ENCODE measurements at regions not wholly inside any gene's neighbourhood (a gene's known extent, or its start where the extent isn't known, plus 50 kb on each side); places are given as distances from the start of the nearest gene placed in this dataset.

DNA sequence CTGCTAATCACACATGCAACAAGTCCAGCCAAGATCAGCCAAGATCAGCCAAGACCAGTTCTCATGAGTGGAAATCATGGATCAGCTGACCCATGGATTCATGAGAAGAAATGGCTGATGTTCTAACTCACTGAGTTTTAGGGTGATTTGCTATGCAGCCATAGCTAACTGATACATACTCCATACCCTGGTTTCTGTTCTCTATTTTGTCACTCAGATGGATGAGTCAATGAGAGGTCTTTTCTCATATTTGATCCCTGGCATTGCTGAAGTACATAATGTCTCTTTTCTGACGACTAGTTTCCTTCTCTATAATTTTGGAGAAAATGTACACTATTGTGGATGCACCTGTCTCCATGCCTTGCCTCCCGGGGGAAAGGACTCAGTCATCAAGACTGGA is 118.4 kb upstream of the LY86 start:
- POLR2A ChIA-PET, result no interaction called here

DNA sequence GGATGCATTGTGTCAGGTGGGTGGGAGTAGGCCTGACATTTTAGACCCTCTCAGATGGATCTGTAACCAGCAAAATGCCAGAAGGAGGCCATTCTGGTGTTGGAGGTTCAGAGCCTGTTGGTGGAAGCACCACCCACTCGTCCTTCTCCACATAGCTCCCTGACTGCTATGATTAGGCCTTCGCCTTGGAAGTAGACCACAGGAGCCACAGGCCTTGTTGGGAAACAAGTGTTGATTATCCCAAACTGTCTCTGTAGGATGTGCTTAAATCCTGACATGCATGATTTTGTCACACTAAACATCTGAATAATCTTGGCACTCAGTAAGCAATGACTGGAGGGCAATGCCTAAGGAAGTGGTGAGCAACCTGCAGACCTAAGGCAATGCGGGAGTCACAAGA is 117.2 kb upstream of the LY86 start:
- Histone ChIP-seq H3K27me3 (ENCODE audit: control insufficient read depth, insufficient read depth, low read length) (no peaks in the 10 kb centered on the region; the same call in 1 of the 2 replicates), H3K36me3 (ENCODE audit: control insufficient read depth, insufficient read depth, low read length) (no peaks in the 10 kb centered on the region), H3K4me1 (ENCODE audit: control insufficient read depth, insufficient read depth, low read length) (no peaks in the 10 kb centered on the region), H3K4me3 (ENCODE audit: low read depth in 2 of 2, low read length in 2 of 2) (no peak overlapping the region), H3K27ac (ENCODE audit: low read length) (no peak overlapping the region), H3K9me3 (ENCODE audit: control insufficient read depth, insufficient read depth, low read depth, low read length) (no peaks in the 10 kb centered on the region)
- CTCF ChIA-PET, result no interaction called here
- TF ChIP-seq POLR2AphosphoS5 (IDR thresholded peaks at IDR 0.05; ENCODE audit: low read depth, low read length) (no peak), SIN3A (IDR thresholded peaks at IDR 0.05; ENCODE audit: borderline replicate concordance, insufficient read depth, low read depth, low read length) (no peak), TCF7L2 (IDR thresholded peaks at IDR 0.05; ENCODE audit: low read depth, low read length) (no peak)
- TF ChIP-seq, protein P1, sequence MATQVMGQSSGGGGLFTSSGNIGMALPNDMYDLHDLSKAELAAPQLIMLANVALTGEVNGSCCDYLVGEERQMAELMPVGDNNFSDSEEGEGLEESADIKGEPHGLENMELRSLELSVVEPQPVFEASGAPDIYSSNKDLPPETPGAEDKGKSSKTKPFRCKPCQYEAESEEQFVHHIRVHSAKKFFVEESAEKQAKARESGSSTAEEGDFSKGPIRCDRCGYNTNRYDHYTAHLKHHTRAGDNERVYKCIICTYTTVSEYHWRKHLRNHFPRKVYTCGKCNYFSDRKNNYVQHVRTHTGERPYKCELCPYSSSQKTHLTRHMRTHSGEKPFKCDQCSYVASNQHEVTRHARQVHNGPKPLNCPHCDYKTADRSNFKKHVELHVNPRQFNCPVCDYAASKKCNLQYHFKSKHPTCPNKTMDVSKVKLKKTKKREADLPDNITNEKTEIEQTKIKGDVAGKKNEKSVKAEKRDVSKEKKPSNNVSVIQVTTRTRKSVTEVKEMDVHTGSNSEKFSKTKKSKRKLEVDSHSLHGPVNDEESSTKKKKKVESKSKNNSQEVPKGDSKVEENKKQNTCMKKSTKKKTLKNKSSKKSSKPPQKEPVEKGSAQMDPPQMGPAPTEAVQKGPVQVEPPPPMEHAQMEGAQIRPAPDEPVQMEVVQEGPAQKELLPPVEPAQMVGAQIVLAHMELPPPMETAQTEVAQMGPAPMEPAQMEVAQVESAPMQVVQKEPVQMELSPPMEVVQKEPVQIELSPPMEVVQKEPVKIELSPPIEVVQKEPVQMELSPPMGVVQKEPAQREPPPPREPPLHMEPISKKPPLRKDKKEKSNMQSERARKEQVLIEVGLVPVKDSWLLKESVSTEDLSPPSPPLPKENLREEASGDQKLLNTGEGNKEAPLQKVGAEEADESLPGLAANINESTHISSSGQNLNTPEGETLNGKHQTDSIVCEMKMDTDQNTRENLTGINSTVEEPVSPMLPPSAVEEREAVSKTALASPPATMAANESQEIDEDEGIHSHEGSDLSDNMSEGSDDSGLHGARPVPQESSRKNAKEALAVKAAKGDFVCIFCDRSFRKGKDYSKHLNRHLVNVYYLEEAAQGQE (IDR thresholded peaks at IDR 0.05; ENCODE audit: insufficient read depth in 1 of 2, low read depth in 2 of 2, low read length in 1 of 2), result no peak
- TF ChIP-seq, protein P2, sequence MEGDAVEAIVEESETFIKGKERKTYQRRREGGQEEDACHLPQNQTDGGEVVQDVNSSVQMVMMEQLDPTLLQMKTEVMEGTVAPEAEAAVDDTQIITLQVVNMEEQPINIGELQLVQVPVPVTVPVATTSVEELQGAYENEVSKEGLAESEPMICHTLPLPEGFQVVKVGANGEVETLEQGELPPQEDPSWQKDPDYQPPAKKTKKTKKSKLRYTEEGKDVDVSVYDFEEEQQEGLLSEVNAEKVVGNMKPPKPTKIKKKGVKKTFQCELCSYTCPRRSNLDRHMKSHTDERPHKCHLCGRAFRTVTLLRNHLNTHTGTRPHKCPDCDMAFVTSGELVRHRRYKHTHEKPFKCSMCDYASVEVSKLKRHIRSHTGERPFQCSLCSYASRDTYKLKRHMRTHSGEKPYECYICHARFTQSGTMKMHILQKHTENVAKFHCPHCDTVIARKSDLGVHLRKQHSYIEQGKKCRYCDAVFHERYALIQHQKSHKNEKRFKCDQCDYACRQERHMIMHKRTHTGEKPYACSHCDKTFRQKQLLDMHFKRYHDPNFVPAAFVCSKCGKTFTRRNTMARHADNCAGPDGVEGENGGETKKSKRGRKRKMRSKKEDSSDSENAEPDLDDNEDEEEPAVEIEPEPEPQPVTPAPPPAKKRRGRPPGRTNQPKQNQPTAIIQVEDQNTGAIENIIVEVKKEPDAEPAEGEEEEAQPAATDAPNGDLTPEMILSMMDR (IDR thresholded peaks at IDR 0.05), result no peak
- in situ Hi-C loops (cut with HindIII; ENCODE audit: low pct_unique_long_range_greater_than_20kb, low sequenced_read_pairs), result no loop called here
- POLR2A ChIA-PET, result no interaction called here
- ATAC-seq (no peak), DNase-seq (ENCODE audit: low read depth, low spot score) (no peak)
- intact Hi-C loops (cut with micrococcal nuclease; ENCODE audit: unreplicated experiment), result no loop called here
- no TSS peak for BruUV-seq (replicated peaks)

More for the DNA sequence above, 118.4 kb upstream of the LY86 start:
- Histone ChIP-seq H3K9me3 (ENCODE audit: control insufficient read depth, insufficient read depth, low read depth, low read length) (no peaks in the 10 kb centered on the region), H3K4me1 (ENCODE audit: control insufficient read depth, insufficient read depth, low read length) (no peaks in the 10 kb centered on the region), H3K36me3 (ENCODE audit: control insufficient read depth, insufficient read depth, low read length) (no peaks in the 10 kb centered on the region), H3K27me3 (ENCODE audit: control insufficient read depth, insufficient read depth, low read length) (peaks cover 2% of the 10 kb centered on the region; the same call in 1 of the 2 replicates), H3K4me3 (ENCODE audit: low read depth in 2 of 2, low read length in 2 of 2) (no peak overlapping the region), H3K27ac (ENCODE audit: low read length) (no peak overlapping the region)
- TF ChIP-seq, protein P1 (IDR thresholded peaks at IDR 0.05; ENCODE audit: insufficient read depth in 1 of 2, low read depth in 2 of 2, low read length in 1 of 2), result no peak
- TF ChIP-seq POLR2AphosphoS5 (IDR thresholded peaks at IDR 0.05; ENCODE audit: low read depth, low read length) (no peak), TCF7L2 (IDR thresholded peaks at IDR 0.05; ENCODE audit: low read depth, low read length) (no peak), SIN3A (IDR thresholded peaks at IDR 0.05; ENCODE audit: borderline replicate concordance, insufficient read depth, low read depth, low read length) (no peak)
- TF ChIP-seq, protein P2 (IDR thresholded peaks at IDR 0.05), result no peak
- intact Hi-C loops (cut with micrococcal nuclease; ENCODE audit: unreplicated experiment), result no loop called here
- no peak for DNase-seq (ENCODE audit: low read depth, low spot score)
- CTCF ChIA-PET, result no interaction called here
- ATAC-seq, result no peak
- no TSS peak for BruUV-seq (replicated peaks)
- in situ Hi-C loops (cut with HindIII; ENCODE audit: low pct_unique_long_range_greater_than_20kb, low sequenced_read_pairs), result no loop called here
